Mesendoderm (in vitro differentiated cells): ENCODE measurements at regions not wholly inside any gene's neighbourhood (a gene's known extent, or its start where the extent isn't known, plus 50 kb on each side); places are given as distances from the start of the nearest gene placed in this dataset.

Experiments used
- DNase-seq: peaks from one replicate; pipeline ENCODE4 v3.0.0; 2013
- H2AK5ac ChIP-seq: 2 replicates; pipeline ENCODE4 v1.6.1; 2013; ENCODE audit warnings: low read length, inconsistent platforms
- H2BK120ac ChIP-seq: 2 replicates; pipeline ENCODE4 v1.6.1; 2013; ENCODE audit warnings: low read depth, mild to moderate bottlenecking, low read length, moderate library complexity, mixed read lengths
- H2BK15ac ChIP-seq: replicated peaks from 2 replicates; pipeline ENCODE4 v1.6.1; 2013; ENCODE audit warnings: low read depth, mild to moderate bottlenecking, moderate library complexity
- H2BK5ac ChIP-seq: 2 replicates; pipeline ENCODE4 v1.6.1; 2013; ENCODE audit warnings: low read length, inconsistent platforms
- H3K18ac ChIP-seq: 2 replicates; pipeline ENCODE4 v1.6.1; 2013; ENCODE audit warnings: mild to moderate bottlenecking, low read length, mixed read lengths
- H3K23ac ChIP-seq: one replicate; pipeline ENCODE4 v1.6.1; 2013; ENCODE audit warnings: low read length
- H3K27ac ChIP-seq: 2 replicates; pipeline ENCODE4 v1.5.1; 2013; ENCODE audit warnings: low read depth, mild to moderate bottlenecking, inconsistent platforms, low read length, moderate library complexity
- H3K27me3 ChIP-seq: 2 replicates; pipeline ENCODE4 v1.6.1; 2013; ENCODE audit warnings: low read length, control low read depth, mild to moderate bottlenecking, inconsistent platforms; ENCODE audit not compliant: insufficient read depth, poor library complexity
- H3K36me3 ChIP-seq: 2 replicates; pipeline ENCODE4 v1.6.1; 2013; ENCODE audit warnings: low read length, inconsistent platforms; ENCODE audit not compliant: control insufficient read depth, insufficient read depth
- H3K4ac ChIP-seq: one replicate; pipeline ENCODE4 v1.6.1; 2013; ENCODE audit warnings: low read depth, mild to moderate bottlenecking, low read length, moderate library complexity
- H3K4me1 ChIP-seq: 2 replicates; pipeline ENCODE4 v1.6.1; 2013; ENCODE audit warnings: low read depth, low read length, inconsistent platforms; ENCODE audit not compliant: control insufficient read depth
- H3K4me2 ChIP-seq: 2 replicates; pipeline ENCODE4 v1.6.1; 2013; ENCODE audit warnings: low read length
- H3K4me3 ChIP-seq: 2 replicates; pipeline ENCODE4 v1.5.1; 2013; ENCODE audit warnings: mild to moderate bottlenecking, low read length
- H3K56ac ChIP-seq: one replicate; pipeline ENCODE4 v1.6.1; 2013; ENCODE audit warnings: low read length
- H3K79me1 ChIP-seq: 2 replicates; pipeline ENCODE4 v1.6.1; 2013; ENCODE audit warnings: low read length, inconsistent platforms
- H3K79me2 ChIP-seq: 2 replicates; pipeline ENCODE4 v1.6.1; 2013; ENCODE audit warnings: mild to moderate bottlenecking, low read length; ENCODE audit not compliant: control insufficient read depth, insufficient read depth
- H3K9ac ChIP-seq: 2 replicates; pipeline ENCODE4 v1.6.1; 2013; ENCODE audit warnings: low read length, inconsistent platforms
- H4K5ac ChIP-seq: one replicate; pipeline ENCODE4 v1.6.1; 2013; ENCODE audit warnings: low read length
- H4K8ac ChIP-seq: one replicate; pipeline ENCODE4 v1.6.1; 2013; ENCODE audit warnings: low read depth, mild to moderate bottlenecking, control low read depth, low read length, moderate library complexity
- WGBS: extraction: QIAGEN DNeasy Blood & Tissue Kit; methylation state at CpG from one replicate; pipeline ENCODE4 v1.1.7; 2013; ENCODE audit warnings: low lambda C conversion rate, missing lambda C conversion rate; ENCODE audit not compliant: insufficient coverage; ENCODE audit errors: extremely low coverage; 5-methylcytosine and 5-hydroxymethylcytosine counted together

GRCh38 chr7:31258391-31258790 is 82.1 kb downstream of the NEUROD6 start:
- no peaks in the 10 kb centered on the region for H3K36me3 ChIP-seq
- H3K56ac ChIP-seq, result no peak overlapping the region
- no peak overlapping the region for H2AK5ac ChIP-seq
- no peak overlapping the region for H3K23ac ChIP-seq
- no peak overlapping the region for H3K4me2 ChIP-seq
- H3K79me1 ChIP-seq, result no peaks in the 10 kb centered on the region
- no peak overlapping the region for H3K27ac ChIP-seq
- no peak overlapping the region for H2BK120ac ChIP-seq
- H2BK5ac ChIP-seq, result no peak overlapping the region
- H4K8ac ChIP-seq, result no peak overlapping the region
- H3K79me2 ChIP-seq, result no peaks in the 10 kb centered on the region
- H2BK15ac ChIP-seq, result no peak overlapping the region
- no peak overlapping the region for H3K4ac ChIP-seq
- no peak overlapping the region for H3K18ac ChIP-seq
- DNase-seq, result no peak
- no peak overlapping the region for H3K4me3 ChIP-seq
- no peaks in the 10 kb centered on the region for H3K27me3 ChIP-seq
- no peak overlapping the region for H3K9ac ChIP-seq
- no CpG with 5 or more reads among the region's 2 CpGs for WGBS
- H3K4me1 ChIP-seq, result peaks cover 3% of the 10 kb centered on the region
- no peak overlapping the region for H4K5ac ChIP-seq

GRCh38 chr7:31256506-31256905 is 84.0 kb downstream of the NEUROD6 start:
- Histone ChIP-seq H3K4me2 (no peak overlapping the region), H2BK120ac (no peak overlapping the region), H3K36me3 (no peaks in the 10 kb centered on the region), H3K4me1 (peaks cover 3% of the 10 kb centered on the region), H3K9ac (no peak overlapping the region), H2BK15ac (no peak overlapping the region), H3K79me2 (no peaks in the 10 kb centered on the region), H3K27me3 (no peaks in the 10 kb centered on the region), H2BK5ac (no peak overlapping the region), H4K8ac (no peak overlapping the region), H3K79me1 (no peaks in the 10 kb centered on the region), H4K5ac (no peak overlapping the region), H3K4ac (no peak overlapping the region), H3K23ac (no peak overlapping the region), H3K4me3 (no peak overlapping the region), H3K27ac (no peak overlapping the region), H3K18ac (no peak overlapping the region), H2AK5ac (no peak overlapping the region), H3K56ac (no peak overlapping the region)
- whole genome bisulfite sequencing, result no CpG with 5 or more reads among the region's 4 CpGs
- peak; percentile 47 for DNase-seq

- no peak overlapping the region for H2BK15ac ChIP-seq
- no peak overlapping the region for H4K8ac ChIP-seq
- no peak overlapping the region for H2AK5ac ChIP-seq
- H3K9ac ChIP-seq, result no peak overlapping the region
- no peak overlapping the region for H2BK120ac ChIP-seq
- H4K5ac ChIP-seq, result no peak overlapping the region
- H3K23ac ChIP-seq, result no peak overlapping the region
- H3K4ac ChIP-seq, result no peak overlapping the region
- H3K27me3 ChIP-seq, result no peaks in the 10 kb centered on the region
- no peaks in the 10 kb centered on the region for H3K79me1 ChIP-seq
- H3K79me2 ChIP-seq, result no peaks in the 10 kb centered on the region
- no CpG with 5 or more reads among the region's 1 CpG for WGBS
- H2BK5ac ChIP-seq, result no peak overlapping the region
- DNase-seq, result peak; percentile 19
- no peak overlapping the region for H3K27ac ChIP-seq
- H3K4me3 ChIP-seq, result no peak overlapping the region
- H3K18ac ChIP-seq, result no peak overlapping the region
- no peaks in the 10 kb centered on the region for H3K36me3 ChIP-seq
- no peak overlapping the region for H3K56ac ChIP-seq
- H3K4me1 ChIP-seq, result peaks cover 3% of the 10 kb centered on the region
- H3K4me2 ChIP-seq, result no peak overlapping the region
Observed at GRCh38 chr7:31254926-31255325, 85.6 kb downstream of the NEUROD6 start.

- WGBS, result no CpG with 5 or more reads among the region's 4 CpGs
- no peak overlapping the region for H4K5ac ChIP-seq
Observed at GRCh38 chr7:31253532-31253931, 87.0 kb downstream of the NEUROD6 start.

GRCh38 chr7:31251441-31251840 is 89.1 kb downstream of the NEUROD6 start:
- no CpG with 5 or more reads among the region's 8 CpGs for WGBS
- H3K4me2 ChIP-seq, result no peak overlapping the region
- H2BK15ac ChIP-seq, result no peak overlapping the region
- H3K79me1 ChIP-seq, result no peaks in the 10 kb centered on the region
- no peak overlapping the region for H3K18ac ChIP-seq
- H4K5ac ChIP-seq, result no peak overlapping the region
- H3K56ac ChIP-seq, result no peak overlapping the region
- no peak overlapping the region for H3K4me3 ChIP-seq
- H3K9ac ChIP-seq, result no peak overlapping the region
- no peaks in the 10 kb centered on the region for H3K36me3 ChIP-seq
- H3K27me3 ChIP-seq, result no peaks in the 10 kb centered on the region
- peaks cover 3% of the 10 kb centered on the region for H3K4me1 ChIP-seq
- H3K27ac ChIP-seq, result no peak overlapping the region
- no peak overlapping the region for H2BK120ac ChIP-seq
- H2AK5ac ChIP-seq, result no peak overlapping the region
- H3K4ac ChIP-seq, result no peak overlapping the region
- no peak overlapping the region for H4K8ac ChIP-seq
- peak; percentile 55 for DNase-seq
- no peaks in the 10 kb centered on the region for H3K79me2 ChIP-seq
- no peak overlapping the region for H3K23ac ChIP-seq
- H2BK5ac ChIP-seq, result no peak overlapping the region

More at GRCh38 chr7:31253532-31253931, 87.0 kb downstream of the NEUROD6 start:
- H3K79me1 ChIP-seq, result no peaks in the 10 kb centered on the region
- H2BK120ac ChIP-seq, result no peak overlapping the region
- H3K56ac ChIP-seq, result no peak overlapping the region
- H3K4ac ChIP-seq, result no peak overlapping the region
- no peak overlapping the region for H3K4me2 ChIP-seq
- no peak overlapping the region for H3K23ac ChIP-seq
- no peak overlapping the region for H3K9ac ChIP-seq
- H2BK15ac ChIP-seq, result no peak overlapping the region
- no peak overlapping the region for H2BK5ac ChIP-seq
- no peaks in the 10 kb centered on the region for H3K27me3 ChIP-seq
- no peak overlapping the region for H3K18ac ChIP-seq
- no peak overlapping the region for H2AK5ac ChIP-seq
- peak; percentile 12 for DNase-seq
- no peaks in the 10 kb centered on the region for H3K36me3 ChIP-seq
- H3K4me3 ChIP-seq, result no peak overlapping the region
- no peaks in the 10 kb centered on the region for H3K79me2 ChIP-seq
- H3K27ac ChIP-seq, result no peak overlapping the region
- H4K8ac ChIP-seq, result no peak overlapping the region
- peaks cover 3% of the 10 kb centered on the region for H3K4me1 ChIP-seq

- Histone ChIP-seq H3K27ac (no peak overlapping the region), H3K4me3 (no peak overlapping the region), H3K79me1 (no peaks in the 10 kb centered on the region), H2BK5ac (no peak overlapping the region), H4K5ac (no peak overlapping the region), H3K4me1 (peaks cover 3% of the 10 kb centered on the region), H3K27me3 (no peaks in the 10 kb centered on the region), H3K4me2 (no peak overlapping the region), H2BK120ac (no peak overlapping the region), H2AK5ac (no peak overlapping the region), H4K8ac (no peak overlapping the region), H2BK15ac (no peak overlapping the region), H3K79me2 (no peaks in the 10 kb centered on the region), H3K56ac (no peak overlapping the region), H3K18ac (no peak overlapping the region), H3K36me3 (no peaks in the 10 kb centered on the region), H3K4ac (no peak overlapping the region), H3K23ac (no peak overlapping the region), H3K9ac (no peak overlapping the region)
- peak; percentile 8 for DNase-seq
- no CpG with 5 or more reads among the region's 11 CpGs for WGBS
Observed at GRCh38 chr7:31249671-31250070, 90.9 kb downstream of the NEUROD6 start.
